Epithelial cell of proximal tubule (primary cell): ENCODE measurements at regions not wholly inside any gene's neighbourhood (a gene's known extent, or its start where the extent isn't known, plus 50 kb on each side); places are given as distances from the start of the nearest gene placed in this dataset.

Experiments used
- DNase-seq: peaks from one replicate; pipeline ENCODE4 v3.0.0-alpha.2; 2011; ENCODE audit warnings: low read depth
- H3K4me3 ChIP-seq: 2 replicates; pipeline ENCODE4 v1.5.1; 2011; ENCODE audit warnings: low read depth, mild to moderate bottlenecking, low read length
- TF ChIP-seq, protein P1 (sequence below): conservative IDR thresholded peaks from 2 replicates; pipeline ENCODE4 v1.5.1; 2012; ENCODE audit warnings: low read depth, mild to moderate bottlenecking, low read length

DNA sequence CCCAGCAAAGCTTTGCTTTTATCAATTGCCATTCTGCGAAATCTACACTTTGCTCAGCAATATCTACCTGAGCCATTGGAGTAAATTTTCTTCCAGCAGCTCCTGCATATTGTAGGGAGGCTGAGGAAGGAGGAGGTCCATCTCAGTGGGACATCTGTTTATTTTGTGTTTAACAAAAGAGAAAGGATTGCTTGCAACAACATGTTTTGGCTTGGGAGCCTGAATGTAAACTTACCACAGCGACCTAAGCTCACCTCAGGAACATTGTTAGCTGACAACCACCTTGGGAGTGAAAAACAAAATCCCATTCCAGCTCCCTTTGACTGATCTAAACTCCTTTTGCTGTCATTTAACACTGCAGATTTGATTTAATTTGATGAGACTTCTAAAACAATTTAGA lies 356.1 kb downstream of the SS18 start:
- H3K4me3 ChIP-seq = no peak overlapping the region
- DNase-seq = no peak
- TF ChIP-seq, protein P1, sequence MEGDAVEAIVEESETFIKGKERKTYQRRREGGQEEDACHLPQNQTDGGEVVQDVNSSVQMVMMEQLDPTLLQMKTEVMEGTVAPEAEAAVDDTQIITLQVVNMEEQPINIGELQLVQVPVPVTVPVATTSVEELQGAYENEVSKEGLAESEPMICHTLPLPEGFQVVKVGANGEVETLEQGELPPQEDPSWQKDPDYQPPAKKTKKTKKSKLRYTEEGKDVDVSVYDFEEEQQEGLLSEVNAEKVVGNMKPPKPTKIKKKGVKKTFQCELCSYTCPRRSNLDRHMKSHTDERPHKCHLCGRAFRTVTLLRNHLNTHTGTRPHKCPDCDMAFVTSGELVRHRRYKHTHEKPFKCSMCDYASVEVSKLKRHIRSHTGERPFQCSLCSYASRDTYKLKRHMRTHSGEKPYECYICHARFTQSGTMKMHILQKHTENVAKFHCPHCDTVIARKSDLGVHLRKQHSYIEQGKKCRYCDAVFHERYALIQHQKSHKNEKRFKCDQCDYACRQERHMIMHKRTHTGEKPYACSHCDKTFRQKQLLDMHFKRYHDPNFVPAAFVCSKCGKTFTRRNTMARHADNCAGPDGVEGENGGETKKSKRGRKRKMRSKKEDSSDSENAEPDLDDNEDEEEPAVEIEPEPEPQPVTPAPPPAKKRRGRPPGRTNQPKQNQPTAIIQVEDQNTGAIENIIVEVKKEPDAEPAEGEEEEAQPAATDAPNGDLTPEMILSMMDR = no peak

DNA sequence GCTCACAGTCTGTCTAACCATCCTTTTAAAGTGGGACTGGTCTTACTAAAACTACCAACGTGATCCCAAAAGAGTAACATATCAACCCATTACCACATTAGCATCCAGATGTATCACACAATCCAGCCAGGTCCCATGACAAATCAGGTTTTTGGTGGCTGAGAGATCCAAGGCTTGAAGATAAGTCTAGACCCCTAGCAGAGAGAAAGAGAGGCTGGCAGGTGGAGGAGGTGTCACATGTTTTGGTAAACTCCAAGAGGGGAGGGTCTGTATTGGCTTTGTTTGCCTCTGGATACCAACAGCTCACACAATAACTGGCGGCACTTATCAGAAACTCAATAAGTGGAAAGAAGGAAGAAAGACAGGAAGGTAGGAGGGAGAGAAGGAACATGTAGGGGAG lies 357.6 kb downstream of the SS18 start:
- TF ChIP-seq, protein P1 = no peak
- no peak overlapping the region for H3K4me3 ChIP-seq

DNA sequence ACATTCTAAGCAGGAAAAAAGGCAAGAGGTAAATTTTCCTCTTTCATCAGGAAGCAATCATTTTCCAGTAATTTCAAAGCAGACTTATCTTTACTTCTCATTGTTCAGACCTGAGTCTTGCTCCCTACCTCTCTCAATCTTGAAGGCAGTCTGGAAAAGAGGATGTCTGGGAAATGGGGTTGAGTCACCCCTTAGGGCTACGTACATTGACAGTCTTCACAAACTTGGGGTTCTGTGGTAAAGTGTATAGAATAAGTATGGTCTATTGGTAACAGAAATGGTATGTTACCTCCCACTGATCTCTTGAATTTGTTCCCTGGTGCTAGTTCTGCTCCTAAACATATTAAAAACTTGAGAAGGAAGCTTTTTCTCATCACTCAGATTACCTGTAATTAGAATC lies 361.3 kb downstream of the SS18 start:
- DNase-seq = no peak
- no peak overlapping the region for H3K4me3 ChIP-seq
- TF ChIP-seq, protein P1 = no peak

More for the DNA sequence above, 357.6 kb downstream of the SS18 start:
- DNase-seq = no peak

DNA sequence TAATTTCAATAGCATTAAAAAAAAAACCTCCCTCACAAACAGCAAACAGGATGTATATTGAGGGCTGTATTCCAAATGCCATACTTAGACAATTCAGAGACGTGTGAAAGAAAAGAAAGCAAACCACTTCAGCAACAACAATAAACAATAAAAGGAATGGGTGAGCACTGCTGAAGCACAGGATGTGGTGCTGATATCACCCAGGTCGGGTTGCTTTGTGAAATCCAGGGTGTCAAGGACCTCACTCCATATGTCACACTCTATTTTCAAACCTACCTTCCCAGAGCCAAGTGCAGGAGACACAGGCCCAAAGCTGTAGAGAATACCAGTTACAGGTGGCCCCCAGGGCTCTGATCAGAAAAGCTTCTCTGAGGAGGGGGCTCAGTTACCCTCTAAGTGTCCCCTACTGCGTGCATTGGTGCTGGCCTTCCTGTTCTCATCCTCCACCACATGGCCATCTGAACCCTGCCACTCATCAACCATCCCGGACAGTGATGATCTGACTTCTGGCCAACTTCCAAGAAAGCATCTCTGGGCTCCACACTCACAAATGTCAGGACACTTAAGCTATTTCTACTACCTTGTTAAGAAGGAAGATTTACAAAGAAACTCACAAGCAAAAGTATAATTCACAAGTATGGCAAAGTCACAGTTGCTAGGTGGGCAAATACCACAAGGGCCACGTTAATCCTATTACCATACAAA lies 363.0 kb downstream of the SS18 start:
- no peak for DNase-seq
- H3K4me3 ChIP-seq = no peak overlapping the region
- TF ChIP-seq, protein P1 = no peak

DNA sequence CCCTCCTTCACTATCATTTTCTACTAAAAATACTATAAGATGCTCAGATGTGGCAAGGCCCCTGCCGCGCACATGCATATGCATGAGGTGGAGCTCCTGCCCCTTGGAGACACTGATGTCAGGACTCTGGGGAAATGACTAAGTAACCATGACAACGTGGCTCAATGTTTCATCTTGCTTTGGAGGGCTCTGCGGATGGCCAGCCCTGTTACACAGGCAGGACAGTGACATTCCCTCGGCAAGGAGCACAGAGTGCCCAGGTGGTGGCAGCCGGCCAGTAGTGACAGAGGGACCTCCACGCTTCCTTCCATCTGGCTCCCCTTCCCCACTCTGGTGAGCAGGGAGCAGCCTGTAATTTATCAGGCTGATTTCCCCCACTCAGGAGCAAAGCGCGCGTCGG lies 364.1 kb downstream of the SS18 start:
- TF ChIP-seq, protein P1 = no peak
- DNase-seq = no peak
- no peak overlapping the region for H3K4me3 ChIP-seq

DNA sequence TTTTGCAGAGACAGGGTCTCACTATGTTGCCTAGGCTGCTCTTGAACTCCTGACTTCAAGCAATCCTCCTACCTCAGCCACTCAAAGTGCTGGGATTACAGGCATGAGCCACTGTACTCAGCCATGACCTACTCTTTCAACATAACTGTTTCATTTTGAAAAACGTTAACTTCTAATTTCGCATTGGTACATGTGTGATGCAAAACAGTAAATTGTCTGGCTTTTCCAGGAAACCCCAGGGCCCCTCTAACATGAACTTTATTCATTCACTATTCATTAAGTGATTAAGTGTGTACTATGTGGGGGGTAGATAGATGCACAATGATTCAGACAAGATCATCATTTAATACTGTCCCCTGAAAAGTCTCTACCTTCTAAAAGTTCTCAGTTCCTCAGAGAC lies 364.9 kb downstream of the SS18 start:
- TF ChIP-seq, protein P1 = no peak
- DNase-seq = no peak
- no peak overlapping the region for H3K4me3 ChIP-seq

DNA sequence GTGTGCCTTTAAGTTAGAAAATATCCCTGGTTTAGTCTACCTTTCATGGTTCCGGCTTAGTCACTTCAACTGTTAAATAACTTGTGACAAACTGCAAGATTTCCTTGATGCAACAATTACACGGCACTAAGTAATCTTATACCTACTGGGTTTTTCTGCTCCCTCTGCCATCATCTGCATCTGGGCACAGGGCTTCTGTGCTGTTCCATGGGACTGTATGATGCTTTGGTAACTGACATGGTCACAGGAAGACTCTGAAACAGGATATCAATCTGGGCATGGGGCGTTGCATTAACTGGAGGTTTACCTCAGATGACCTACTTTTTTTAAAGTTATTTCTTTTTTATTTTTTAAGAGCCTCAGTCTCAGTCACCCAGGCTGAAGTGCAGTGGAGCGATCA lies 365.4 kb downstream of the SS18 start:
- no peak overlapping the region for H3K4me3 ChIP-seq
- TF ChIP-seq, protein P1 = no peak
- no peak for DNase-seq
